ENCODE measurements at regions not wholly inside any gene's neighbourhood (a gene's known extent, or its start where the extent isn't known, plus 50 kb on each side); places are given as distances from the start of the nearest gene placed in this dataset.
"Not testable (repeated sequence)": the region's sequence is repeated elsewhere in the genome, so short reads cannot be mapped to it uniquely, and the experiment has no call there.

GRCh38 chr3:145915787-145916186 lies 245.2 kb downstream of the PLOD2 start:
- intact Hi-C loops (cut with micrococcal nuclease; ENCODE audit: unreplicated experiment), result no loop called here
- Histone ChIP-seq H3K4me1 (ENCODE audit: insufficient read depth, low read length, poor library complexity, severe bottlenecking) (no peaks in the 10 kb centered on the region), H3K9me3 (ENCODE audit: low read depth, low read length, poor library complexity, severe bottlenecking) (no peaks in the 10 kb centered on the region), H3K27me3 (replicated peaks; ENCODE audit: insufficient read depth, low read depth, low read length, poor library complexity) (no peaks in the 10 kb centered on the region), H3K4me3 (ENCODE audit: low read depth, low read length, poor library complexity, severe bottlenecking) (no peak overlapping the region), H3K27ac (ENCODE audit: low read depth, low read length, poor library complexity, severe bottlenecking) (no peak overlapping the region), H3K36me3 (ENCODE audit: insufficient read depth, low read length, poor library complexity, severe bottlenecking) (no peaks in the 10 kb centered on the region)
- TF ChIP-seq CTCF (conservative IDR thresholded peaks at IDR 0.05; ENCODE audit: low read depth, low read length), result no peak
- no peak for TF ChIP-seq EZH2 (IDR thresholded peaks at IDR 0.05; ENCODE audit: borderline replicate concordance, low read depth, low read length, poor library complexity, severe bottlenecking)
- BruUV-seq (replicated peaks), result no TSS peak
- DNase-seq (ENCODE audit: low spot score), result no peak
- CTCF ChIA-PET, result no interaction called here
- POLR2A ChIA-PET (ENCODE audit: low non-redundant PET), result no interaction called here

GRCh38 chr3:145927736-145928135 lies 233.2 kb downstream of the PLOD2 start:
- H3K27me3 ChIP-seq (replicated peaks; ENCODE audit: insufficient read depth, low read depth, low read length, poor library complexity), result not testable (repeated sequence)

GRCh38 chr3:145936971-145937370 lies 224.0 kb downstream of the PLOD2 start:
- no peak for DNase-seq (ENCODE audit: low spot score)
- no peak overlapping the region for H3K4me3 ChIP-seq (ENCODE audit: low read depth, low read length, poor library complexity, severe bottlenecking)
- BruUV-seq (replicated peaks), result no TSS peak
- POLR2A ChIA-PET (ENCODE audit: low non-redundant PET), result no interaction called here
- CTCF ChIA-PET, result no interaction called here
- no peaks in the 10 kb centered on the region for H3K9me3 ChIP-seq (ENCODE audit: low read depth, low read length, poor library complexity, severe bottlenecking)
- no peaks in the 10 kb centered on the region for H3K27me3 ChIP-seq (replicated peaks; ENCODE audit: insufficient read depth, low read depth, low read length, poor library complexity)
- no peak overlapping the region for H3K27ac ChIP-seq (ENCODE audit: low read depth, low read length, poor library complexity, severe bottlenecking)
- TF ChIP-seq EZH2 (IDR thresholded peaks at IDR 0.05; ENCODE audit: borderline replicate concordance, low read depth, low read length, poor library complexity, severe bottlenecking), result no peak
- no peak for TF ChIP-seq CTCF (conservative IDR thresholded peaks at IDR 0.05; ENCODE audit: low read depth, low read length)
- H3K4me1 ChIP-seq (ENCODE audit: insufficient read depth, low read length, poor library complexity, severe bottlenecking), result no peaks in the 10 kb centered on the region
- H3K36me3 ChIP-seq (ENCODE audit: insufficient read depth, low read length, poor library complexity, severe bottlenecking), result no peaks in the 10 kb centered on the region
- intact Hi-C loops (cut with micrococcal nuclease; ENCODE audit: unreplicated experiment), result no loop called here

More at GRCh38 chr3:145927736-145928135, 233.2 kb downstream of the PLOD2 start:
- H3K4me1 ChIP-seq (ENCODE audit: insufficient read depth, low read length, poor library complexity, severe bottlenecking); H3K4me3 ChIP-seq (ENCODE audit: low read depth, low read length, poor library complexity, severe bottlenecking); POLR2A ChIA-PET (ENCODE audit: low non-redundant PET); H3K9me3 ChIP-seq (ENCODE audit: low read depth, low read length, poor library complexity, severe bottlenecking); DNase-seq (ENCODE audit: low spot score); H3K36me3 ChIP-seq (ENCODE audit: insufficient read depth, low read length, poor library complexity, severe bottlenecking); BruUV-seq (replicated peaks); intact Hi-C loops (cut with micrococcal nuclease; ENCODE audit: unreplicated experiment); CTCF ChIA-PET; H3K27ac ChIP-seq (ENCODE audit: low read depth, low read length, poor library complexity, severe bottlenecking): not testable (repeated sequence)

- BruUV-seq (replicated peaks), result no TSS peak
- intact Hi-C loops (cut with micrococcal nuclease; ENCODE audit: unreplicated experiment), result no loop called here
- Histone ChIP-seq H3K36me3 (ENCODE audit: insufficient read depth, low read length, poor library complexity, severe bottlenecking) (no peaks in the 10 kb centered on the region), H3K9me3 (ENCODE audit: low read depth, low read length, poor library complexity, severe bottlenecking) (no peaks in the 10 kb centered on the region), H3K4me1 (ENCODE audit: insufficient read depth, low read length, poor library complexity, severe bottlenecking) (no peaks in the 10 kb centered on the region), H3K4me3 (ENCODE audit: low read depth, low read length, poor library complexity, severe bottlenecking) (no peak overlapping the region), H3K27ac (ENCODE audit: low read depth, low read length, poor library complexity, severe bottlenecking) (no peak overlapping the region), H3K27me3 (replicated peaks; ENCODE audit: insufficient read depth, low read depth, low read length, poor library complexity) (no peaks in the 10 kb centered on the region)
- ChIA-PET POLR2A (ENCODE audit: low non-redundant PET) (no interaction called here), CTCF (no interaction called here)
- DNase-seq (ENCODE audit: low spot score), result no peak
- no peak for TF ChIP-seq CTCF (conservative IDR thresholded peaks at IDR 0.05; ENCODE audit: low read depth, low read length)
These were observed 221.6 kb downstream of the PLOD2 start for GRCh38 chr3:145939431-145939830.

Measured in A673 (cell line).